COLO668 (cell line): ENCODE measurements at regions not wholly inside any gene's neighbourhood (a gene's known extent, or its start where the extent isn't known, plus 50 kb on each side); places are given as distances from the start of the nearest gene placed in this dataset.

ENCODE experiments used
- DNase-seq: peaks from one replicate; lab custom pipeline; 2025; ENCODE audit not compliant: unreplicated experiment; lab: John Stamatoyannopoulos, UW

DNA sequence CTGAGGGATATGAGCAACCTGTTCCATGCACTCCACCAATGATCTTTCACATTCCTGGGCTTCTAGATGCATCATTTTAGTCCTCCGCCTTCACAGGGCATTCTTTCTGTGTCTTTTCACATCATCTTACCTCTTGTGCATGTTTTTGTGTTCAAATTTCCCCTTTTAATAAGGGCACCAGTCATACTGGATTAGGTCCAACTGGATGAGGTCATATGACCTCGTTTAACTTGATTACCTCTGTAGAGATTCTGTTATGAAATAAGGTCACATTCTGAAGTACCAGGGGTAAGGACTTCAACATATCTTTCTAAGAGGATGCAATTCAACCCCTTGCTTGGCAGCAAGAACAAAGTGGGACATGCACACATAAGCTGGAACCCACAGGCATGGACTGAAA lies 335.3 kb upstream of the TLE4 start:
- DNase-seq = no peak

DNA sequence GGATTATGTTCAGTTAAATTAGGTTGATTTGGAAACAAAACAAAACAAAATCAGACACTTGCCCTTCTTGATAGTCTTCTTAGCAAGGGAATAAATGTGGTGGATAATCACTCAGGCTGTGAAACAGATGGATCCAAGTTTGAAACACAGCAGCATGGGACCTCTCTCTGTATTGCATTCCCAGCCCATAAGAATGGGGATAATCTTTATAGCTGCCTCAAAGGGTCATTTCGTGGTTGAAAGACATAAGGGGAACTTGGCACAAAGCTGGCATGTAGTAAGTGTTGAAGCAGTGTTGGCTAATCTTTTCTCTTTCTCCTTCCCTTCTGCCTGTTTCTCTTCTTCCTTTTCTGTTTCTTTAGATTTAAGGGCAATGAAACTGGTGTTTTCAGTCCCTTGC lies 333.9 kb upstream of the TLE4 start:
- DNase-seq = no peak

DNA sequence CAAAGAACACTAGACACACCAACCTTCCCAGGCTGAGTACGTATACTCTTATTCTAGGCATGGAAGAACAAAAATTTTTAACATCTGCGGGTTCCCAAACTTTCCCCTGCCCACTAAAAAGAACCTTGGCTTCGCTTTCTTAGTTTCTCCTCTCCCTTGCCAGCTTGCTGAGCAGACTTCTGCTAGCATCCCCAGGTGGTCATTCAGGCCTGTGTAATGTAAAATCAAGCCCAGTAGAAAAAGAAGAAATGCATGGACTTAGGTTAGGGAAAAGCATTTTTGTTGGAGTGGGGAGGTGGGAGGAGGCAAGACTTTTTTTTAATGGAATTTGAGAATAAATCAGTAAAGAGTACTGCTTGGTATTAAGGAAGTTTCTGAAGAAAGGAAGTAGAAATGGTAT lies 331.0 kb upstream of the TLE4 start:
- no peak for DNase-seq

DNA sequence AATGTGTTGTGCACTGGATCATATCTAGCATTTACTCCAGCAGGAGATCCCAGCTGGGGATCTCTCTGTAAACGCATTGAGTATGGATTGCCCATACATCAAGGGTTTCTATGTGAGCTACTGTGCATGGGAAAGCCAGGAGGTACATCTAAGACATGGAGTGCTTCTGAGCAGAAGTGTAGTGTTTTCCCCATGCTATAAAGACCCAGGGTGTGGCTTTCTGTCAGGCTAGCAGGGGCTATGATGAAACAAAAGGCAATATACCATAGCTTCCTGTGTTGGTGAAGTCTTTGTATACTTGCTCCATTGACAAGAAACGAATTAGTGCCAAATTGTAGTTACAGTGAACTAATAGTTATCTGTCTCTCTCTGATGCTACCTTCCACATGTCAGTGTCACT lies 329.3 kb upstream of the TLE4 start:
- no peak for DNase-seq

DNA sequence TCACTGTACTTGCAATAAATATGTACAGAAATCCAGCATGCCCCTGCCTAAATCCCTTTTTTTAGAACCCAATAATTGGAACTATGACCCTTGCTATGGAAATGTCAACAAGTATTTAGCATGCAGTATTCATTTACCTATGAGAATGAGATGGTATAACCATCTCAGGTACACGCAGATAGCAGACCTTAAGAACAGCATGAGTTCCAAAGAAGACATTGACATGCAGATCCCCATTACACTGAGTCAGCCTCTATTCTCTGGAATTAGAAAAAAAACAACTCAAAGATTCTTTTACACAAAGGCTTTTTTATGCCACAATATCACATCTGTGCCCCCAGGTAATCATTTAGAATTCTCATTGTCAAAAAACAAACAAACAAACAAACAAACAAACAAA lies 325.6 kb upstream of the TLE4 start:
- DNase-seq = no peak

DNA sequence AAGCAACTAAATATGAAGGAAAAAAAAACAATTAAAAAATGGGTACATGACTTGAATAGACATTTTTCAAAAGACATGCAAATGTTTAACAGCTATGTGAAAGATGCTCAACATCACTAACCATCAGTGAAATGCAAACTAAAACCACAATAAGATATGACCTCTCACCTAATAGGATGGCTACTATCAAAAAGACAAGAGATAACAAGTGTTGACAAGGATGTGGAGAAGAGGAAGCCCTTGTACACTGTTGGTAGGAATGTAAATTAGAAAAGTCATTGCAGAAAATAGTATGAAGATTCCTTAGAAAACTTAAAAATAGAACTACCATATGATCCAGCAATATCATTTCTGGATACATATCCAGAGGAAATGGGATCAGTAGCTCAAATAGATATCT lies 324.7 kb upstream of the TLE4 start:
- DNase-seq = no peak

DNA sequence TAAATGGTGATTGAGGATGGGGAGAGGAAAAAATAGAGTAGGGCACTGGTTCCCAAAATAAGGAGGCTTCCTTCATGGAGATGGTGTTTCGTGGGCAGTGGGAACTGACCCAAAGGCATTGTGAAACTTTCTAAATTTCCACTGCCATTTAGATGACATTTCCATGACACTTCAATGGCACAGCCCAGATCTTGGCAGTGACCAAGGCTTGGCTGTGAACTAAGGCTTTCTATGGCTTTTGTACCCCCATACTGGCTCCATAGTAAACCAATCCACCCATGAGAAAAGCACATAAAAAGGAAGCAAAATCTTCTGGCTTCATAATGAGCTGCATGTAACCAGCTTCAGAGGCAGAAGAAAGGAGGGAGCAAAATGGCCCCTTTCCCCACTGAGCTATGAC lies 321.0 kb upstream of the TLE4 start:
- no peak for DNase-seq

DNA sequence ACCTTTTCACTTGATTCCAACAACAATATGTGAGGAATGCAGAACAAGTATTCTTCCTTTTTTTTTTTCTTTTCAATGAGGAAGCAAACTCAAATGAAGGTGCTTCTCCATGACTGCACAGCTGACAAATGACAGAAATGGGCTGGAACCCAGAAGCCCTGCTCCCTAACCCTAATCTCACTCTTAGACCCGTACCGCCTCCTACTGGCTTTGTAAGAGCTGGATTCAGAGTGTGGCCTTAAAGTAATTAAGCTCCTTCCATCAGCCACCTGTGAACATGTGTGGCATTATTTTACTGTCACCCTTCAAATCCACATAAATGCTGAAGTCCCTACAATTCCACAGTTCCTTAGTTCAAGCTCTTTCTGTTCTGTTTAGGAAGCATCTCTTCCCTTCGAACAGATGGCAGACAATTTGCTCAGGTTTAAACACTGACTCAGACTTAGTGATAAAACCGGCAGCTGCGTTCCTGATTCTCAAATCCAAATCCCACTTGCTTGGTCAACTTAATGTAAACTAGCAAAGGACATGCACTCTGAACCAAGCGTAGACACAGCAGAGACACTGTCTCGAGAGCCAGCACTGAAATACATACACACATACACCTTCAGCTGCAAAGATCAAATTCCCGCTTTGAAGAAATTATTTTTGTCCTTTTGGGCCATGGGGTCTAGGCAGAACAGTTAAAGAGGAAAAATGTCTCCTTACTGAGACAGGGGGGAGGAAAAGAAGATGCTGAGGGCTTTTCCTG lies 316.7 kb upstream of the TLE4 start:
- no peak for DNase-seq

DNA sequence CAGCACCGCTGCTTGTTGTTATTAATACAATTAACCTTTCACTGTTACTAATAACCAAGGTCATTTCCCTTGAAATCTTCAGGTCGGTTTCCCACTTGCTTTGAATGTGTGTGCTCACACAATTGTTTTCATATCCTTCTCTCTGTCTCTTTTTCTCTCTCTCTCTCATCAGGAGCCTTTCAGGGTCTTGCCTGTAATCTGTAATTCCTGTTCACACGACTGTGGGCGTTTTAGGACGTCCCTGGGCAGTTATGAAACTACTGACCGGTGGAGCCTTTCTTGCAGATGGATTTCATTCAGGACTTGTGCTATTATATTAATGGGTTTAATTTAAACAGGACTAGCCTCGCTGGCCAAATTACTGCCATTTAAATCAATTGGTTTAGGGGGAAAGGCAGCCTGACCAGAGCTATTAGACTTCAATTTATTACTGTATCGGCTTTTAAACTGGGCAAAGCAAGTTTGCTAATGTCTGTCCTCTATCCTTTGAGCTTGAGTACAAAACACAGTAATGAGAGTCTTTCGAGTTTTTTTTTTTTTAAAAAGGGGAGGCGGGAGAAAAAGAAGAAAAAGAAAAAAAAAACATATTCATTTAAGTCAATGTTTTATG lies 316.0 kb upstream of the TLE4 start:
- no peak for DNase-seq

DNA sequence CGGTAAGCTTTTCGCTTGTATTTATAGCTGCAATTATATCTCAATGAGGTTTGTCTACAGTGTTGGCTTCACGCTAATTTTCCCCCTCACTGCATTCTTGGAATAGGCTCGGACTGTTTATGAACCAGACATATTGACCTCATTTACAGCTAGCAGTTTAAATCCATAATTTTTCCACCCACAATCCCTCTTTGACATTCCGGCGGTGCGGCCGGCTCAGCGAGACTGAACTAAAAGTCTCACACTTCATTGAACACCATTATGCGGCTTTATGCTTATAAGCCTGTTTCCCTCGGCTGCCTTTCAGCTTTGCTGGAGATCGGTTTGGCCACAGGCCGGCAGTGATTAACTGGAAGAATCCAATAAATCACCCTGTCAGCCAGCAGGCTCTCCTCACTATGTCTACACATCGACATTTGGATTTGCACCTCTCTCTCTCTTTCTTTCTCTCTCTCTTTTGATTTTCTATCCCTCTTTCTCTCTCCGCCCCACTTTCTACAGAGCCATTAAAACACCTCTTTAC lies 315.0 kb upstream of the TLE4 start:
- peak; percentile 71 for DNase-seq

DNA sequence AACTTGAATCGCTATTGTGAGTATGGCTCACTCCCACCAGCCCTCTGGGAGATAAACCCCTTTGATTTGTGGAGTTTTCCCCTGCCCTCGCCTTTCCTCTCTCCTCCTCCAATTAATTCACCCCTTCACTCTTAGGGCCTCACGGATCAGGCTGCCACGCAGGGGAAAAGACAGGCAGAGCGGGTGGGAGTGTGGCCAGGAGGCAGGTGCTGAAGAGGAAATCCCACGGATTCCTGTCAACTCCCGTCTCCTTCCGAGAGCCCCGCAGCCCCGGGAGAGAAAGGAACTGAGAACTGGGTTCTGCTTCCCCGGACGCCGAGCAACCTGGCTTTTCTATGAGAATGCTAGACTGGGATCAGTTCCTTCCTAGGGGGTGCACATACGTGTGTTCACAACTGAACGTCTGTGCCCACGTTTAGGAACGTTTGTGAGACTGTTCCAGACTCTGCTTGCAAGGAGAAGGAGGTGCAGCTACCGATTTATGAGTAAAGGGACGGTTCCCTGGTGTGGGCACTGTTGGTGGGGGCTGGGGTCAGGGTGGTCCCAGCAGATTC lies 314.5 kb upstream of the TLE4 start:
- DNase-seq = no peak

DNA sequence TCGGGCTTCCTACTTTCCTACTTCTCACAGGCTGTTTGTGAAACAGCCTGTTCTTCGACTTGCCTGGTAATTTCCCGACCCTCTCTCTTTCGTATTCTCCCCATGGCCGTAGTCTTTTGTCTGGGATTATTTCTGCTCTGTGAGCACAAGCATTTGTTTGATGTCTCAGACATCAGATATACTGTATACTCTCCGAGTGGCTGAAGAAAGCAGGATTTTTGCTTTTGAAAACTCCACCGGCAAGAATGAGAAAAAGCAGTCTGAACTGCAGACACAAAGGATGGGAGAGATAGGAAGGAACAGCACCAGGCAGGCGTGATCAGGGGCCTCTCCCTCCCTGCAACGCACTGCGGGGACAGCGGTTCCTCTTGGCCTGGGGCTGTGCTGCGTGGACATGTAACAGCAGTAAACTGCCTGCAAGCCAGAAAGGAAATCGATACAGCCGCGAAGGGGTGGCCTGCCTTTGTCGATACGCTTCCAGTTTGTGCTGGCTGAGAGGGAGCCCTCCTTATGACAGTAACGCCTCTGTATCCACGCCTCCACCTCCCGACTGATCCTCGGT lies 313.9 kb upstream of the TLE4 start:
- no peak for DNase-seq

DNA sequence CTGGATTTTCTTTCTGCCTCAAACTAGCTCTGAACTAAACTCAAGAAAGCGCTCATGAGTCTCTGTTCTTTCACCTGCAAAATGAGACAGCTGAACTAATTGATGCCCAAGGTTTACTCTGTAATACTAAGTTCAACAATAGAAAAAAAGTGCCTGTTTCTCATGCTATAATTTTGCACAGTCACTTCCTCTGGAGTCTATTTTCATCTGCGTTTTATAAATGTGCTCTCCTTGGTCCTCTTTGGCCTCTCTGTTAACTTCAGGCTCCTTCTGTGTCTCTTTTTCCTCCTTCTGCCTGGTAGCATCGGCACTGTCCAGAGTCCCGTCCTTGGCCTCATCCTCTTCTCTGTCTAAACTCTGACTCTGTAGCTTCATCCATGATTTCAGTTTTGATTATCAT lies 311.9 kb upstream of the TLE4 start:
- DNase-seq = no peak

DNA sequence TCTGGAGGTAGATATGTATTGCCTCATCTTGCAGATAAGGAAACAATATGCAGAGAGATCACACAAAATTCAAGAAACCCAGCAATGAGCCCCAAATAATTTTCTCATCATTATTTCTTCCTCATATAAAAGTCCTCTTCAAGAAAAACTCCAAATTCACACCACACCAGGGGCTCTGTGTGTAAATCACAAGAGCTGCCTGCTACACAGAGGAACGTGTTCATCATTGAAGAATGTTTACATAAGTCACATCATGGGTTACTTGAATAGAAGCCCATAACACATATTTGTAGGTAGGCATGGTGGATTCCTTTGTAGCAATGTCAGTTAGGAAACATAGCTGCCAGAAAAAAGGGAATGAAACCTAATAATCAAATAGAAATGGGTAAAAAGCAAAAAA lies 308.1 kb upstream of the TLE4 start:
- no peak for DNase-seq

DNA sequence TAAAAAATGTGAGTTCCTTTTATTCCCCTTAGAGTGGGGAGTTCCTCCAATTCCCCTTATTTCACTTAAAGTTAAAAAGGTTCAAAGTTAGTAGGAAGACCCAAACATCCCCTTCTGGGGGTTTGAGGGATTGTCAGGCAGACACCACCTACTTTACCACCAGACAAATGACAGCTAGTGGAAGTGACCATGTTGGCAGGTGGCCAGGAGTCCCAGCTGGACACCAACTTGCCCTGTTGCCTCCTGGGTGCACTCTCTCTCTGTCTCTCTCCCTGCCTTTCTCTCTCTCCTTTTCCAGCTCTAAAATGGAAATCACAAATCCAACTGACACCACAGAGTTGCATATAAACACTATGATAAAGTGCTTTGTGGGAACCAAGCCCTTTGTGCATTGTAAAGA lies 307.7 kb upstream of the TLE4 start:
- peak; percentile 81 for DNase-seq

DNA sequence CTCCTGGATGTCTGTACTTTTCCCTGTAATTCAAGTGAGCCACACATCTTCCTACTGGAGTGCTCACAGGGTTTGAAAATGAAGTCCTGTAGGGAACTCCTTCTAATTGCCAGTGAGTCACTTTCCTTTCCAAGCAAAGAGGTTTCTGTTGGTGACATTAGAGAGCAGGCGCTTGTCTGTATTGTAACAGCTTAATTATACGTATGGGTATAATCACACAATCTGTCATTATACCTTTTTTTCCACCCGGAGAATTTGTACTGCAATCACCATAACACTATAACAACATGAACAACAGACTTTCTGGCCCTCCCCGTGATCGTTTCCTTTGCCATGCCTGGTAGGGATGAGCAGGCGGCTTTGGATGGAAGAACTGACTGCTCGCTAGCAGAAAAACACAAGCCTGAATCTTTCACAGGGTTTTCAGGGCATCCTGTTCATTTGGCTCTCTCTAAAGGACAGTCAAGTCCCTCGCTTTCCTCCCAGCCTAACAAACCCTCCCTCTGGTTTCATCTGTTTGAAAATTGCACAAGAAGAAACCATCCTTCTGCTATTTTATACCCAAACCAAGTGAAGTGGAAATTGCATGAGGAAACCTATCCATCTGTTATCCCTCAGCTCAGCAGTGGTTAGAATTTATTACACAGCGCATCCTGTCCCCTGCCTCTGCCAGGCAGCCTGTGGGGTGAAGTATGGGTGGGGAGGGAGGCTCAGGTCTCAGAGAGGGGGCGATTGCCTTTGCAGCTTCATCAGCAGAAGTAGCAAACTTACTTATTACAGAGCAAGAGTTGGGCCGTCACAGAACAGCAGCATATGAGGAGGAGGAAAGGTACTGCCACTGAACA lies 307.0 kb upstream of the TLE4 start:
- DNase-seq = peak; percentile 18

DNA sequence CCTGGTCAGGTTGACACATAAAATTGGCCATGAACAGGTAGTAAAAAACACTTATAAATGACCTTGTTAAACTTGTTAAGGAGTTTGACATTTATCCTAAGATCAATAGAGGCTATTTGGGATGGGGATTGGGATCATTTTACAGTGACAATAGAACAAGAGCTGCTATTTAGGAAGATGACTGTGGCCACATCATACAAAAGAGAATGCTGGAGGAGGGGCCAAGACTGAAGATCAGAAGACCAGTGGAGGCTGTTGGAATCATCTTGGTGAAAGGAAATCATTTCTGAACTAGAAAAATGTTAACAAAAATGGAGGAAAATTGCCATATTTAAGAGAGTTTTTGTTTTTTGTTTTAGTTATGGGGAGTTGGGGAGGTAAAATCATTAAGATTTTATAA lies 304.8 kb upstream of the TLE4 start:
- no peak for DNase-seq

DNA sequence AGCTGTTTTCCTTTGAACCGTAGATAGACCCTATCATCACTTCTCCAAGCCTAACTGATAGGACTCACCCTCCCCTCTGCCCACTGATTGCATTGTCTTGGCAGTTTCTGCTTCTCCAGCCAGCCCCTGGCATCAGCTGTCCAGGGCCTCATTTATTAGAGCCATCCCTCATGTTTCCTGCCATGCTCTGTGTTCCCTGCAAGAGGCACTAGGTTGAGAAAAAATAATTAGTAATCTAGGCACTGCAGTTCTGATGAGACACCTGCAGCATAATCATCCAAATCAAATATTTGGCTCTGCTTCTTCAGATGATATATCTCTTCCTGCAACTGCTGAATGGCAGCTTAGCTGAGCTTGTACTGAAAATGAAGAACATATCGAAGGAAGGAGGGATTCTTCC lies 303.0 kb upstream of the TLE4 start:
- peak; percentile 21 for DNase-seq

DNA sequence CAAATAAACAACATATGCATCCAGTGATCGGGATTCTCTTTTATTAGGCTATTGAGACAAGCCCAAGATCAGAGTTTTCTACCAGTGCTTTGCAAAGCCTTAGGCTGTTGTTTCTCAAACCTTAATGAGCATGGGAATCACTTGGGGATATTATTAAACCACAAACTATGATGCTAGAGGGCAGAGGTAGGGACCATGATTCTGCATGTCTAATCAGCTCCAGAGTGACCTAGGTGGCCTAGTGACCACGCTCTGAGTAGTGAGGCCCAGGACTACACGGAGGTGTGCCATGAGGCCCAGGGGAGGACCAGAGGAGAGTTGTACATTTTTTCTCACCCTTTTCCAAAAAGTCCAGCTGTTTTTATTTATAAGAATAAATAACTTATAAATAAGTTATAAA lies 298.5 kb upstream of the TLE4 start:
- DNase-seq = no peak

DNA sequence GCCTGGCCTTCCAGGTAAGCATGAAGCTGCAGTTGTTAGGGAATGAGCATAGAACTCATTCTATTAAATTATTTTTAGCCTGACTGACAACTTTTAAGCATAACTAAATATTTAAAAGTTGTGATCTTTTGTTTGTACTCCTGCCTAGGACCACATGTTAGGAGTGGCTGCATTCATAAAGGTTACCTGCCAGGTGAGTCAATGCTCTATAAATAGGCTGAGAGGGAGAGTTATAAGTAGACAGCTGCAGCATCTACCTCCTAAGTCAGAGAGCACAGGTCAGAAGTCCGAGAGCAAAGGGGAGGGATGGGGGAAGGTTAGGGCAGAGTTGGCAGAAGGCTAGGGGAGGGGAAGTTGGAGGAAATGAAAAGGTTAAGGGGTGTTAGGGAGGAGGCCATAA lies 292.4 kb upstream of the TLE4 start:
- DNase-seq = peak; percentile 25

DNA sequence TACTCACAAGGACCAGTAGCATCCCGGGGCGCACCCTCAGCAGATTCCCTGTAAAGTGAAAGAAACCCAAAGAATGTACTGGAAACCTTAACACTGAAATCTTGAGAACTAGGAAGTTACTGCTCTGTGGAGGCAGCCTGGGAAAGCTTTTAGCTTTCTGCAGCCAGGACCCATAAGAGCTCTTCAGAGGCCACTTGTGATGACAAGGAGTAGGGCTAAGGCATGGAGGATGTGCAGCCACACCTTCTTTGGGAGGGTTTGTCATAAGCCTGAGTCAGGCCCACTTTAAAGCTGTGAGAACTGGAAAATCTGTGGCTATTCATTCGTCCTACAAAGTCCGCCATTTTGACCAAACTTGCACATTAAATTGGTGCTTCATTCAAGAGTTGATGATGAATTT lies 291.1 kb upstream of the TLE4 start:
- DNase-seq = no peak
